ENCODE measurements at regions not wholly inside any gene's neighbourhood (a gene's known extent, or its start where the extent isn't known, plus 50 kb on each side); places are given as distances from the start of the nearest gene placed in this dataset.

DNA sequence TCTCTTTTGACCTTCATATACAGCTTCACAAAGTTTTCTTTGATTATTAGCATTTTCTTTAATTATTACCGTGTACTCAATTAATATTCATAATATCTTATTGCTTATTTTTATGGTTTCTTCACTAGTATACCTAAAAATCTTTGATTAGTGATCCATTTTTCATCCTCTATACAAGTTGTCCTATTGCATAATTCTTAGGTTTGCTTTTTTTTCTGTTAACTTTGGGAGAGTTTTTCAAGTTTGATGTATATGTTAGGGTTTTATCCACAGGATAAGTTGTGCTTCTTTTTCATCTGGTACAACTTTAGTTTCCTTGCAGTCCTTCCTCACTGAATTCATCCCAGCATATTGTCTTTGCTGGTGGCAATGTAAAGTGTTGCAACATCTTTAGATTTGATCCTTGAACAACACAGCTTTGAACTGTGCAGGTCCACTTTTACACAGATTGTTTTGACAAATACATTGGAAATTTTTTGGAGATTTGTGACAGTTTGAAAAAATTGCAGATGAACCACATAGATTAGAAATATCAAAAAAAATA, 88.6 kb upstream of the NAV3 start:
- no peak for DNase-seq
- H3K36me3 Mint-ChIP-seq (ENCODE audit: insufficient read depth), result no peaks in the 10 kb centered on the region
- no peaks in the 10 kb centered on the region for H3K27me3 Mint-ChIP-seq
- H3K4me1 Mint-ChIP-seq (ENCODE audit: low read depth in 2 of 2), result no peaks in the 10 kb centered on the region
- peaks cover 16 to 21% of the 10 kb centered on the region in 2 donors for H3K9me3 Mint-ChIP-seq
- H3K4me3 Mint-ChIP-seq, result no peak overlapping the region
- no peak overlapping the region for H3K27ac Mint-ChIP-seq
- no peak for ATAC-seq (replicated peaks)

DNA sequence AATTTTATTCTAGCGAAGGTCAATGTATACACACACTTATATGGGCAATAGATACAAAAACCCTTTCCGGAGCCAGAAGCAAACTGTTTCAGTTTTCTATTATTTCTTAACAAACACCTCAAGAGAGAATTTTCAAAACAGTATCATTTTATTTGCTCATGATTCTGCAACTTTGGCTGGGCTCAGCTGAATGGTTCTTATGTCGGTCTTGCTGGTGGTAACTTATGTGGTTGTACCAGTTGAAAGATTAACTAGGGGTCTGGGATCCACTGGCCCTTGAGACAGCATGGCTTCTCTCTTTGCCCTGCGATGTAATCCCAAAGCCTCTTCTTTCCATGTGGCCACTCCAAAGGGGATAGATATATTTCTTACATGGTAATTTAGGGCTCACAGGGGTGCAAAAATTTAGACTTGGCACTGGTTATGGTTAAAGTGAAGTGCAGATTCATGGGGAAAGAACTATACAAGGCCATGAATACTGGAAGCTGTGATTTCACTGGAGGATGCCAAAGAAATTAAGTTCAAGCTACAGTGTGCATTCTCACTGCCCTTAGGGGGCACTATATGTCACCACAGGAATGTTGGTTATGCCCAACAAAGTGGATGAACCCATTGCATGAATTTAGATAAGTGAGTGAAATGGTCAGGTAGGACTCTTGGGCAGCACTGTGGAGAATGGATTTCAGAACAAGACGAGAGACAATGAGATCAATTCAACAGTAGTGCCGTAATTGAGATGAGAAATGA, 94.3 kb upstream of the NAV3 start:
- Mint-ChIP-seq H3K36me3 (ENCODE audit: insufficient read depth) (no peaks in the 10 kb centered on the region), H3K27me3 (no peaks in the 10 kb centered on the region), H3K9me3 (peaks cover 9 to 15% of the 10 kb centered on the region in 2 donors), H3K4me1 (ENCODE audit: low read depth in 2 of 2) (no peaks in the 10 kb centered on the region), H3K4me3 (no peak overlapping the region), H3K27ac (no peak overlapping the region)
- DNase-seq (no peak), ATAC-seq (replicated peaks) (no peak)

DNA sequence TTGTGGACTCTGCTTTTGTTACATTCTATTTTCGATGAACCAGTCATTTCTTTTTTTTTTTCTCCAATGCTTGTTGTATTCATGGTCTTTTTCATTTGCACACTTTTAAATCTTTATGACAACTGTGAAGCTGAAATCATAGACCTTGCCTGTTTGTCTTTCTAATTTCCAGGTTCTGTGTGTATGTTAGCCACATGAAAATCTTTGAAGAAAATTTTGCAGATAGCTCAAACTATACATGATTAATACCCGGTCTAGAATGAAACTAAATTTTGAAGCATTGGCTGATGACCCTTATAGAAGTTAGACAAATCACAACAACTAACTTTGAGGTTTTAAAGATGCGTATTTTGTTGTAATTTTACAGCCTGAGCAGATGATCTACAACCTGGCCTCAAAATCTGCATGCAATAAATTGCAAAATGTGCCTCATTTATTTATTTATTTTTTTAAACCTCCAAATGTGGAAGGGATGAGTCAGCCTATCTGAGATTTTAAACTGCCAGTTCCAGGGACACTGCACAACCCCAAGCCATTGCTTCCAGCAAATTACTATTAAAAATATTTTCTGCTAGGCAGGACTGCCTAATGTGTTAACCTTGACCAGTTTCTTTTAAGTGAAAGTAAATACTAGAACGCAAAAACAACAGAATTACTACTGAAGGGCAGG, 96.3 kb upstream of the NAV3 start:
- no peak for DNase-seq
- Mint-ChIP-seq H3K9me3 (peaks cover 5 to 8% of the 10 kb centered on the region in 2 donors), H3K27me3 (no peaks in the 10 kb centered on the region), H3K4me3 (no peak overlapping the region), H3K36me3 (ENCODE audit: insufficient read depth) (no peaks in the 10 kb centered on the region), H3K27ac (no peak overlapping the region), H3K4me1 (ENCODE audit: low read depth in 2 of 2) (no peaks in the 10 kb centered on the region)
- ATAC-seq (replicated peaks), result no peak

DNA sequence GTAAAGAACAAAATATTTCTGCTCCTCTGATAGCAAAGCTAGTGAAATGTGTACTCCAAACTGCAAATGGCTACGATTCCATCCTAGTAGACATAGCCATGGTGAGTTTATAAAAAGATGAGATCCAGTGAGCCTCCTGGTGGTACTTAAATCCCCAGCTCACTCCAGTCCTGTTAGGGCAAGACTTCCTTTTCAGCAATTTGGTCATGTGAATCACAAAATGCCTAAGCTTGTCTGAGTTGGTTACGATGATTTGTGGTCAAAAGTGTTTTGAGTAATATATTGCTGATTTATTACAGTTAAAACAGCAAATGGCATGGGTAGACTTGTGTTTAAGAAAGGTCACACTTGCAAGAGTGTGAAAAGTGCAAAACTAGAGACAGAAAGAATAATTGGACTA, 102.7 kb upstream of the NAV3 start:
- ATAC-seq (replicated peaks) (no peak), DNase-seq (no peak)
- Mint-ChIP-seq H3K4me3 (no peak overlapping the region), H3K36me3 (ENCODE audit: insufficient read depth) (no peaks in the 10 kb centered on the region), H3K27ac (no peak overlapping the region), H3K4me1 (ENCODE audit: low read depth in 2 of 2) (no peaks in the 10 kb centered on the region), H3K27me3 (no peaks in the 10 kb centered on the region), H3K9me3 (peaks cover 5 to 18% of the 10 kb centered on the region in 2 donors)

DNA sequence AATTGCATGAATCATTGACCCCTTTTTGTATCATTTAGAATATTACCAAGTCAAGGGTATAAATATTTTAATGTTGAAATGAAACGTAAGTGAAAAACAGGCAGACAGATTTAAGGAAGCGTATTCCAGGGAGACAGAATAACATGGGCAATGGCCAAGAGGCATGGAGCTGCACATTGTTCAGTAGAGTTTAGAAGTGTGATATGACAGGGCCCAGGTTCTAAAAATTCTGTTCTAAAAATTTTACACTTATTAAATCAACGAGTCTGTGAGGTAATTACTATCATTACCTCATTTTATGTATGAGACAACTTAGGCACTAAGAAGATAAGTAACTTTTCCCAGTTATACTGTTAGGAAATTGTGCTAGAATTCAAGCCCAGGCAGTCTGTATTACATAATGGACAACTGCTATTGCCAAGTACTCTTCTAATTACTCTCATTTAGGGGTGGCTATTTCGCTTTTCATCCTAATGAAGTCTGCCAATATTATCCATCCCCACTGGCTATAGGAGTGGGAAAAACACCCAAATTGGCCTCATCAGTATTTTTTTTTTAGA, 103.2 kb upstream of the NAV3 start:
- H3K27me3 Mint-ChIP-seq, result no peaks in the 10 kb centered on the region

DNA sequence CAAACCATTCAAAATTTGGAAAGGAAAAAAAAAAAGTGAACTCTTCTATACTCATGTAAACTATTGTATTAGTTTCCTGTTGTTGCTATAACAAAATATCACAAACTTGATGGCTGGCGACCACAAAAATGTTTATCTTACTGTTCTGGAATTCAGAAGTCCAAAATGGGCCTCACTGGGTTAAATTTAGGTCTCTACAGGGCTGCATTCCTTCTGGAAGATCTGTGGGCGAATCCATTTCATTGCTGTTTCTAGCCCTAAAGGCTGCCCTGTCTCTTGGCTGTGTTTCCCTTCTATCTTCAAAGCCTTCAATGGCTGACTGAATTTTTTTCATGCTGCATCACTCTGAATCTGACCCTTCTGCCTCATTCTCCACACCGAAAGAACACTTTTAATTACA, 105.1 kb upstream of the NAV3 start:
- no peak for DNase-seq
- no peak for ATAC-seq (replicated peaks)
- Mint-ChIP-seq H3K4me3 (no peak overlapping the region), H3K4me1 (ENCODE audit: low read depth in 2 of 2) (no peaks in the 10 kb centered on the region), H3K27me3 (no peaks in the 10 kb centered on the region), H3K9me3 (peaks cover 5 to 22% of the 10 kb centered on the region in 2 donors), H3K27ac (no peak overlapping the region), H3K36me3 (ENCODE audit: insufficient read depth) (no peaks in the 10 kb centered on the region)

More for the DNA sequence above, 103.2 kb upstream of the NAV3 start:
- no peak for DNase-seq
- ATAC-seq (replicated peaks), result no peak
- Mint-ChIP-seq H3K4me1 (ENCODE audit: low read depth in 2 of 2) (no peaks in the 10 kb centered on the region), H3K9me3 (peaks cover 5 to 18% of the 10 kb centered on the region in 2 donors), H3K4me3 (no peak overlapping the region), H3K36me3 (ENCODE audit: insufficient read depth) (no peaks in the 10 kb centered on the region), H3K27ac (no peak overlapping the region)

DNA sequence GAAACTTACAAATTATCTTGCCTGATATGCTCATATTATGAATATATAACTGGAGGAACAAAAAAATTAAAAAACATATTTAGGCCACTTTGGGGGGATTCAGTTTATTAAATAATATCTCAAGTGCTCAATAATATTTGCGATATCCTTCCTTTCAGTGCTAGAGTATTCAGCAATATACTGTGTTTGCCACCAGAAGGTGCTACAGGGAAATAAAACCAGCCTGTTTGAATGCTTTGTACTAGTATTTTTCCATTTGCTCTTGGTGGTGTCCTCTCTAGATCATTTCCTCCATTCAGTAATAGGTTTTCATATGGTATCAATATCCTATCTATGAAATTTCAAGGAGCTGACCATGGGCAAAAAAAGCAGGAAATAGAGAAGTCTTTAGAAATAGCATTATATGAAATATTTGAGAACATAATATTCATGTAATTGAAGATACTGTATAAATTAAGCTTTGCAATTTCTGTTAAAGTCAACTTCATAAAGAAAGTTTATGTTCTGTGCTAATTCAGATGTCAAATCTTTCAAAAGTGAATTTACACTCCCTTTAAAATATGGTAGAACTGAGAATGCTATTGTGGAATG, 106.2 kb upstream of the NAV3 start:
- no peaks in the 10 kb centered on the region for H3K36me3 Mint-ChIP-seq (ENCODE audit: insufficient read depth)
- DNase-seq (no peak), ATAC-seq (replicated peaks) (no peak)
- no peak overlapping the region for H3K27ac Mint-ChIP-seq
- H3K9me3 Mint-ChIP-seq, result peaks cover 5 to 28% of the 10 kb centered on the region in 2 donors
- H3K27me3 Mint-ChIP-seq, result no peaks in the 10 kb centered on the region
- no peak overlapping the region for H3K4me3 Mint-ChIP-seq
- H3K4me1 Mint-ChIP-seq (ENCODE audit: low read depth in 2 of 2), result no peaks in the 10 kb centered on the region

DNA sequence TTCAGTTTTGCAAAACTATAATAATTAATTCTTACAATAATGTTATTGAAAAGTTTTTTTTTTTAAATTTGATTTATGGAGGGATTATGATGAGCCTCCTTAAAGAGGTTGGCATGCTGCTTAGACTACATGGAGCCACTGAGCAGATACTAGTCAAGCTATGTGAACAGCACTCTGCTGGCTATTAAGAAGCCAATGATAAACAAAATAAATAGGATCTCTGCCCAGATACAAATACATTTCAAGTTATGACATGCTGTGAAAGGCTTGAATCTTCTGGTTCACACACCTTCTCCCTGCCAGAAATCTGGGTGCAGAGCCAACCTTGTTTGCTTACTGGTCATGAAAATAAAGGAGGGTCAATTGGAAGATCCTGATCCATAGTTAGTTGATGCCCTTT, 107.4 kb upstream of the NAV3 start:
- peaks cover 4 to 30% of the 10 kb centered on the region in 2 donors for H3K9me3 Mint-ChIP-seq
- no peak for DNase-seq
- H3K27me3 Mint-ChIP-seq, result no peaks in the 10 kb centered on the region
- no peaks in the 10 kb centered on the region for H3K4me1 Mint-ChIP-seq (ENCODE audit: low read depth in 2 of 2)
- no peak for ATAC-seq (replicated peaks)
- no peak overlapping the region for H3K4me3 Mint-ChIP-seq
- no peaks in the 10 kb centered on the region for H3K36me3 Mint-ChIP-seq (ENCODE audit: insufficient read depth)
- no peak overlapping the region for H3K27ac Mint-ChIP-seq

DNA sequence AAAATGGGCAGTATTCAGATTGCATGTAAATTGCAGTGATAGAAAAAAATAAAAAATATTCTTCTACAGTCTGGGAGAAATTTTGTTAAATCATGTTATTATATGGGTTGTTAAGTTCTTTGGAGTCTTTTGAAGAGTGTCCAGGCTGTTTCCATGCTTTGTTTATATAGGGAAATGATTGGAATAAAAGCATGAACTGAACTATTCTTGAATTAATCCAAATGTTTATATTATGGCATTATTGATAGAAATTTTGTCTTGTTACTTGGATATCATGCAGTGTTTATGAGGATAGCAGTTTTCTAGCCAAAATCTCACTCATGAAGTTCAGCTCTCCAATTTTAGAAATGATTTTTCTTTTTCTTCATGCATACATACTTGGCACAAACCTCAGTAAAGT, 108.2 kb upstream of the NAV3 start:
- Mint-ChIP-seq H3K27me3 (no peaks in the 10 kb centered on the region), H3K27ac (no peak overlapping the region), H3K36me3 (ENCODE audit: insufficient read depth) (no peaks in the 10 kb centered on the region), H3K4me1 (ENCODE audit: low read depth in 2 of 2) (no peaks in the 10 kb centered on the region), H3K9me3 (peaks cover 4 to 36% of the 10 kb centered on the region in 2 donors), H3K4me3 (no peak overlapping the region)
- DNase-seq, result no peak
- ATAC-seq (replicated peaks), result no peak

DNA sequence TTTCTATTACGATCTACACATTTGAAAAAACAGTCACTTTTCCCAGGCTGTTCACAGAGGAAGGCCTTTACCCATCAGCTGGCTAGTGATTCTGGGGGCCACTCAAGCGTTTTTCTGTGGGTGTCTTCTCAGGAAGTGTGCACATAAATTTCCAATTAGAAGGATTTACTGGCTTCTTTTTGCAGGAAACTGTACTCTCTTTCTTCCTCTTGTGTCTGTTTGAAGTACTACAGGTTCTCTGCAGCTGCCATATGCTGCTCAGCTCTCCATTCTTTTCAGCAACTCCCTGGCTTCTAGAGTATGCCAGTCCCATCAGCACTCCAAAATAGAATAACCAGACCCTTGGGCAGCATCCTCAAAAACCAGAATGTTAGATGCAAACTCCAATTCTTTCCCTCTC, 110.4 kb upstream of the NAV3 start:
- ATAC-seq (replicated peaks) (no peak), DNase-seq (no peak)
- peaks cover 0 to 18% of the 10 kb centered on the region in 2 donors for H3K9me3 Mint-ChIP-seq
- H3K27me3 Mint-ChIP-seq, result no peaks in the 10 kb centered on the region
- no peak overlapping the region for H3K27ac Mint-ChIP-seq
- no peaks in the 10 kb centered on the region for H3K4me1 Mint-ChIP-seq (ENCODE audit: low read depth in 2 of 2)
- no peaks in the 10 kb centered on the region for H3K36me3 Mint-ChIP-seq (ENCODE audit: insufficient read depth)
- no peak overlapping the region for H3K4me3 Mint-ChIP-seq

DNA sequence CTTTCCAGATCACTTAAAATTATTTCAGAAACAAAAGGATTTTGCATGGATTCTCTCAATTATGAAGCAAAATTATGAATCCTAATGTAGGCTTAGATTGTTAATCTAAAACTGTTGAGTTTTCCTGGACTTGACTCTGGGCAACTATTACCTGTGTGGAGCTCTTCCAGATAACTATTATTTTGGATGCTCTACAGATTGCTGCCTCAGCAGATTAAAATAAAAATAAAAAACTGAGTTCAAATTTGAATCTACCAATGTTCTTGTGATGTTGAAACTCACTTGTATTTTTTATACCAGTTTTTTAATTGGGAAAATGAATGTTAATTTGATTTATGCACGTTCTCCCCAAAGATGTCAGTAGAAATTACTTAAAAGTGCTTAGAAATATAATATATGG, 120.5 kb upstream of the NAV3 start:
- ATAC-seq (replicated peaks) (no peak), DNase-seq (no peak)
- Mint-ChIP-seq H3K9me3 (no peaks in the 10 kb centered on the region), H3K4me3 (no peak overlapping the region), H3K27ac (no peak overlapping the region), H3K4me1 (ENCODE audit: low read depth in 2 of 2) (no peaks in the 10 kb centered on the region), H3K36me3 (ENCODE audit: insufficient read depth) (no peaks in the 10 kb centered on the region), H3K27me3 (no peaks in the 10 kb centered on the region)

DNA sequence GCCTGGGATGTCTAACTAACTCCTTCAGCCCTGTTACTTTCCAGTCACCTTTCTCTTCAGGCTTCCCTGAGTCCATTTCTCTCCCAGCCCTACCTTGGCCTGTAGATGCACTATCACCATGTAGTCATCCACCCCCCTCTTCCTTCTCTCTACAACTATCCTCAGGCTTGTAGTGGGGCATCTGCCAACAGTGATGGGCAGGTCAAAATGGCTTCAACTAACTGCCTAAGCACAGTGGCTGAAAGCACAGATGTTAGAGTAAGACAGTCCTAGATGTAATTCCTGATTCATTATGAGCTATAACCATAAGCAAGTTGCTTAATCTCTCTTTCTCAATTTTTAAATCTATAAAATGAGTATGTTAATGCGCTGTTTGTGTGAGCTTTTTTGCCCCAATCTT, 133.6 kb upstream of the NAV3 start:
- no peaks in the 10 kb centered on the region for H3K4me1 Mint-ChIP-seq (ENCODE audit: low read depth in 2 of 2)
- ATAC-seq (replicated peaks) (no peak), DNase-seq (no peak)
- H3K27ac Mint-ChIP-seq, result no peak overlapping the region
- no peaks in the 10 kb centered on the region for H3K36me3 Mint-ChIP-seq (ENCODE audit: insufficient read depth)
- no peak overlapping the region for H3K4me3 Mint-ChIP-seq
- H3K9me3 Mint-ChIP-seq, result peaks cover 0 to 11% of the 10 kb centered on the region in 2 donors
- H3K27me3 Mint-ChIP-seq, result no peaks in the 10 kb centered on the region

DNA sequence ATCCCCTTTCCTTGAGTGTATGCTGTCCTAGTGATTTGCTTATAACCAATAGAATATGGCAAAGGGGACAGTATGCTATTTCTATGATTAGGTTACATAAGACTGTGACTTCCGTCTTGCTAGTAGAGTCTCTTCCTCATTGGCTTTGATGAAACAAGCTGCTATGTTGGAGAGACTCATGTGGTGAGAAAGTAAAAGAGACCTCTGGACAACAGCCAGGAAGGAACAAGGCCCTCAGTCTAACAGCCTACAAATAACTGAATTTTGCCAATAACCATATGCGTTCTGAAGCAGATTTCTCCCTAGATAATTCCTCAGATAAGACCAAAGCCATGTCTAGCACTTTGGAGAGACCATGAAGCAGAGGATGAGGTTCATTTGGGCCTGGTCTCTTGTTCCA, 134.5 kb upstream of the NAV3 start:
- H3K9me3 Mint-ChIP-seq, result peaks cover 0 to 11% of the 10 kb centered on the region in 2 donors
- H3K27me3 Mint-ChIP-seq, result no peaks in the 10 kb centered on the region
- H3K27ac Mint-ChIP-seq, result no peak overlapping the region
- DNase-seq (no peak), ATAC-seq (replicated peaks) (no peak)
- no peaks in the 10 kb centered on the region for H3K4me1 Mint-ChIP-seq (ENCODE audit: low read depth in 2 of 2)
- H3K4me3 Mint-ChIP-seq, result no peak overlapping the region
- H3K36me3 Mint-ChIP-seq (ENCODE audit: insufficient read depth), result no peaks in the 10 kb centered on the region
